ENCODE measurements at regions not wholly inside any gene's neighbourhood (a gene's known extent, or its start where the extent isn't known, plus 50 kb on each side); places are given as distances from the start of the nearest gene placed in this dataset.

GRCh38 chr17:71572343-71572742, 548.5 kb upstream of the SOX9 start:
- H3K79me2 ChIP-seq (ENCODE audit: control insufficient read depth, insufficient read depth, low read length) = no peaks in the 10 kb centered on the region
- intact Hi-C loops (cut with micrococcal nuclease) = no loop called here
- no peak overlapping the region for H3K9ac ChIP-seq (replicated peaks; ENCODE audit: extremely low read depth, insufficient read depth, low read length)
- H3K4me2 ChIP-seq (ENCODE audit: insufficient read depth, low read length) = no peak overlapping the region
- BruUV-seq (replicated peaks) = no TSS peak
- H3K9me1 ChIP-seq (replicated peaks; ENCODE audit: control insufficient read depth, extremely low read depth, insufficient read depth, low read length) = no peaks in the 10 kb centered on the region
- ChIA-PET POLR2A (no interaction called here), CTCF (no interaction called here)
- no peak overlapping the region for H3K27ac ChIP-seq (ENCODE audit: insufficient read depth, low read depth, low read length)
- no peaks in the 10 kb centered on the region for H3K36me3 ChIP-seq (ENCODE audit: control insufficient read depth in 2 of 2, extremely low read depth in 1 of 2, insufficient read depth in 2 of 2, low read length in 2 of 2)
- no peak overlapping the region for H3K4me3 ChIP-seq (replicated peaks in 1 of 3; ENCODE audit: insufficient read depth in 1 of 3, low read depth in 1 of 3, low read length in 3 of 3)
- no peak for TF ChIP-seq POLR2A (IDR thresholded peaks at IDR 0.05; ENCODE audit: low read depth, low read length)
- no peak for TF ChIP-seq POLR2AphosphoS5 (IDR thresholded peaks at IDR 0.05; ENCODE audit: insufficient read depth, low read depth, low read length)
- no peak for TF ChIP-seq CTCF (IDR thresholded peaks at IDR 0.05; ENCODE audit: extremely low read depth in 1 of 2, insufficient read depth in 1 of 2, low read depth in 1 of 2, low read length in 2 of 2)
- no peak for TF ChIP-seq EZH2 (IDR thresholded peaks at IDR 0.05; ENCODE audit: borderline replicate concordance, low read depth, low read length, severe bottlenecking)
- DNase-seq (ENCODE audit: low read depth, low spot score) = no peak
- H3K27me3 ChIP-seq (ENCODE audit: control insufficient read depth in 2 of 2, insufficient read depth in 2 of 2, low read length in 2 of 2) = no peaks in the 10 kb centered on the region
- dilution Hi-C loops (cut with MboI; ENCODE audit: extremely low pct_ligation_motif_present, low sequenced_read_pairs) = no loop called here
- peaks cover 2% of the 10 kb centered on the region for H3K9me3 ChIP-seq (replicated peaks; ENCODE audit: control insufficient read depth, insufficient read depth, low read length)
- H4K20me1 ChIP-seq (replicated peaks; ENCODE audit: control insufficient read depth, extremely low read depth, insufficient read depth, low read length) = no peaks in the 10 kb centered on the region
- H2AFZ ChIP-seq (ENCODE audit: low read depth, low read length) = no peak overlapping the region
- no peaks in the 10 kb centered on the region for H3K4me1 ChIP-seq (ENCODE audit: control insufficient read depth, extremely low read depth, insufficient read depth, low read length)
- no peak for FAIRE-seq

- FAIRE-seq (no peak), DNase-seq (ENCODE audit: low read depth, low spot score) (no peak)
- dilution Hi-C loops (cut with MboI; ENCODE audit: extremely low pct_ligation_motif_present, low sequenced_read_pairs) = no loop called here
- Histone ChIP-seq H3K27ac (ENCODE audit: insufficient read depth, low read depth, low read length) (no peak overlapping the region), H3K9ac (replicated peaks; ENCODE audit: extremely low read depth, insufficient read depth, low read length) (no peak overlapping the region), H2AFZ (ENCODE audit: low read depth, low read length) (no peak overlapping the region), H3K9me1 (replicated peaks; ENCODE audit: control insufficient read depth, extremely low read depth, insufficient read depth, low read length) (no peaks in the 10 kb centered on the region), H3K4me3 (replicated peaks in 1 of 3; ENCODE audit: insufficient read depth in 1 of 3, low read depth in 1 of 3, low read length in 3 of 3) (no peak overlapping the region), H3K27me3 (ENCODE audit: control insufficient read depth in 2 of 2, insufficient read depth in 2 of 2, low read length in 2 of 2) (no peaks in the 10 kb centered on the region), H3K79me2 (ENCODE audit: control insufficient read depth, insufficient read depth, low read length) (no peaks in the 10 kb centered on the region), H3K4me2 (ENCODE audit: insufficient read depth, low read length) (no peak overlapping the region), H3K9me3 (replicated peaks; ENCODE audit: control insufficient read depth, insufficient read depth, low read length) (peaks cover 5% of the 10 kb centered on the region), H3K36me3 (ENCODE audit: control insufficient read depth in 2 of 2, extremely low read depth in 1 of 2, insufficient read depth in 2 of 2, low read length in 2 of 2) (no peaks in the 10 kb centered on the region), H3K4me1 (ENCODE audit: control insufficient read depth, extremely low read depth, insufficient read depth, low read length) (no peaks in the 10 kb centered on the region), H4K20me1 (replicated peaks; ENCODE audit: control insufficient read depth, extremely low read depth, insufficient read depth, low read length) (no peaks in the 10 kb centered on the region)
- ChIA-PET POLR2A (no interaction called here), CTCF (no interaction called here)
- BruUV-seq (replicated peaks) = no TSS peak
- TF ChIP-seq EZH2 (IDR thresholded peaks at IDR 0.05; ENCODE audit: borderline replicate concordance, low read depth, low read length, severe bottlenecking) (no peak), FOS (IDR thresholded peaks at IDR 0.05; ENCODE audit: borderline replicate concordance, insufficient read depth, low read length) (no peak), GATA2 (IDR thresholded peaks at IDR 0.05; ENCODE audit: insufficient read depth, insufficient read length, low read depth, low read length) (no peak), POLR2AphosphoS5 (IDR thresholded peaks at IDR 0.05; ENCODE audit: insufficient read depth, low read depth, low read length) (no peak), MAX (IDR thresholded peaks at IDR 0.05; ENCODE audit: insufficient read depth, insufficient read length) (no peak), JUN (IDR thresholded peaks at IDR 0.05; ENCODE audit: borderline replicate concordance, insufficient read depth, insufficient read length, low read depth) (no peak), POLR2A (IDR thresholded peaks at IDR 0.05; ENCODE audit: low read depth, low read length) (no peak), MYC (IDR thresholded peaks at IDR 0.05; ENCODE audit: low read depth, low read length) (no peak), CTCF (IDR thresholded peaks at IDR 0.05; ENCODE audit: extremely low read depth in 1 of 2, insufficient read depth in 1 of 2, low read depth in 1 of 2, low read length in 2 of 2) (no peak)
- intact Hi-C loops (cut with micrococcal nuclease) = no loop called here
Measured at GRCh38 chr17:71578446-71578845, 542.4 kb upstream of the SOX9 start.

Measured in endothelial cell of umbilical vein (primary cell).